ENCODE measurements at regions not wholly inside any gene's neighbourhood (a gene's known extent, or its start where the extent isn't known, plus 50 kb on each side); places are given as distances from the start of the nearest gene placed in this dataset.

DNA sequence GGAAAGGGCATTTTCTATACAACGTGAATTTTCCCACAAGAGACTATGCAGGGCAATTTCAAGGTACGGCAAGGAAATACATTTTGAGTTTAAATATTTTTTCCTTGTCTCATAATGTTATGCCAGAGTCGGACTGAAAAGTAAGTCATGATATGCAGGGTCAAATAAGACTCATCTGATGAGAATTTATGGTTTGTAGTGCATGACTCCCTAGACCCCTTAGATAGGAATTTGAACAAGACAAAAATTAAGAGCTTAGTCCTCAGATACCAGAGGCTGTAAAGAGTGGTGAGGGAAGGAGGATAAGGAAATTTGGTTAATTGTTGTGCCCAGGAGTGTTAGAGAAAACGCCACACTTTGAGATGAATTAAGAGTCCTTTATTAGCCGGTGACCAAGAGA, 616.6 kb downstream of the XPNPEP1 start:
- TF ChIP-seq, protein P1, sequence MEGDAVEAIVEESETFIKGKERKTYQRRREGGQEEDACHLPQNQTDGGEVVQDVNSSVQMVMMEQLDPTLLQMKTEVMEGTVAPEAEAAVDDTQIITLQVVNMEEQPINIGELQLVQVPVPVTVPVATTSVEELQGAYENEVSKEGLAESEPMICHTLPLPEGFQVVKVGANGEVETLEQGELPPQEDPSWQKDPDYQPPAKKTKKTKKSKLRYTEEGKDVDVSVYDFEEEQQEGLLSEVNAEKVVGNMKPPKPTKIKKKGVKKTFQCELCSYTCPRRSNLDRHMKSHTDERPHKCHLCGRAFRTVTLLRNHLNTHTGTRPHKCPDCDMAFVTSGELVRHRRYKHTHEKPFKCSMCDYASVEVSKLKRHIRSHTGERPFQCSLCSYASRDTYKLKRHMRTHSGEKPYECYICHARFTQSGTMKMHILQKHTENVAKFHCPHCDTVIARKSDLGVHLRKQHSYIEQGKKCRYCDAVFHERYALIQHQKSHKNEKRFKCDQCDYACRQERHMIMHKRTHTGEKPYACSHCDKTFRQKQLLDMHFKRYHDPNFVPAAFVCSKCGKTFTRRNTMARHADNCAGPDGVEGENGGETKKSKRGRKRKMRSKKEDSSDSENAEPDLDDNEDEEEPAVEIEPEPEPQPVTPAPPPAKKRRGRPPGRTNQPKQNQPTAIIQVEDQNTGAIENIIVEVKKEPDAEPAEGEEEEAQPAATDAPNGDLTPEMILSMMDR (IDR thresholded peaks at IDR 0.05; ENCODE audit: low read depth, low read length, missing input control) = no peak
- TF ChIP-seq, protein P2, sequence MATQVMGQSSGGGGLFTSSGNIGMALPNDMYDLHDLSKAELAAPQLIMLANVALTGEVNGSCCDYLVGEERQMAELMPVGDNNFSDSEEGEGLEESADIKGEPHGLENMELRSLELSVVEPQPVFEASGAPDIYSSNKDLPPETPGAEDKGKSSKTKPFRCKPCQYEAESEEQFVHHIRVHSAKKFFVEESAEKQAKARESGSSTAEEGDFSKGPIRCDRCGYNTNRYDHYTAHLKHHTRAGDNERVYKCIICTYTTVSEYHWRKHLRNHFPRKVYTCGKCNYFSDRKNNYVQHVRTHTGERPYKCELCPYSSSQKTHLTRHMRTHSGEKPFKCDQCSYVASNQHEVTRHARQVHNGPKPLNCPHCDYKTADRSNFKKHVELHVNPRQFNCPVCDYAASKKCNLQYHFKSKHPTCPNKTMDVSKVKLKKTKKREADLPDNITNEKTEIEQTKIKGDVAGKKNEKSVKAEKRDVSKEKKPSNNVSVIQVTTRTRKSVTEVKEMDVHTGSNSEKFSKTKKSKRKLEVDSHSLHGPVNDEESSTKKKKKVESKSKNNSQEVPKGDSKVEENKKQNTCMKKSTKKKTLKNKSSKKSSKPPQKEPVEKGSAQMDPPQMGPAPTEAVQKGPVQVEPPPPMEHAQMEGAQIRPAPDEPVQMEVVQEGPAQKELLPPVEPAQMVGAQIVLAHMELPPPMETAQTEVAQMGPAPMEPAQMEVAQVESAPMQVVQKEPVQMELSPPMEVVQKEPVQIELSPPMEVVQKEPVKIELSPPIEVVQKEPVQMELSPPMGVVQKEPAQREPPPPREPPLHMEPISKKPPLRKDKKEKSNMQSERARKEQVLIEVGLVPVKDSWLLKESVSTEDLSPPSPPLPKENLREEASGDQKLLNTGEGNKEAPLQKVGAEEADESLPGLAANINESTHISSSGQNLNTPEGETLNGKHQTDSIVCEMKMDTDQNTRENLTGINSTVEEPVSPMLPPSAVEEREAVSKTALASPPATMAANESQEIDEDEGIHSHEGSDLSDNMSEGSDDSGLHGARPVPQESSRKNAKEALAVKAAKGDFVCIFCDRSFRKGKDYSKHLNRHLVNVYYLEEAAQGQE (IDR thresholded peaks at IDR 0.05) = no peak
- TF ChIP-seq RAD21 (IDR thresholded peaks at IDR 0.05) (no peak), SP1 (IDR thresholded peaks at IDR 0.05) (no peak), YY1 (IDR thresholded peaks at IDR 0.05) (no peak), FOXA1 (IDR thresholded peaks at IDR 0.05) (no peak), JUND (IDR thresholded peaks at IDR 0.05) (no peak), TAF1 (conservative IDR thresholded peaks at IDR 0.05) (no peak)
- TF ChIP-seq, protein P3, sequence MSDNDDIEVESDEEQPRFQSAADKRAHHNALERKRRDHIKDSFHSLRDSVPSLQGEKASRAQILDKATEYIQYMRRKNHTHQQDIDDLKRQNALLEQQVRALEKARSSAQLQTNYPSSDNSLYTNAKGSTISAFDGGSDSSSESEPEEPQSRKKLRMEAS (IDR thresholded peaks at IDR 0.05) = no peak

All from liver (tissue), 3 donors.